ENCODE measurements at regions not wholly inside any gene's neighbourhood (a gene's known extent, or its start where the extent isn't known, plus 50 kb on each side); places are given as distances from the start of the nearest gene placed in this dataset.

DNA sequence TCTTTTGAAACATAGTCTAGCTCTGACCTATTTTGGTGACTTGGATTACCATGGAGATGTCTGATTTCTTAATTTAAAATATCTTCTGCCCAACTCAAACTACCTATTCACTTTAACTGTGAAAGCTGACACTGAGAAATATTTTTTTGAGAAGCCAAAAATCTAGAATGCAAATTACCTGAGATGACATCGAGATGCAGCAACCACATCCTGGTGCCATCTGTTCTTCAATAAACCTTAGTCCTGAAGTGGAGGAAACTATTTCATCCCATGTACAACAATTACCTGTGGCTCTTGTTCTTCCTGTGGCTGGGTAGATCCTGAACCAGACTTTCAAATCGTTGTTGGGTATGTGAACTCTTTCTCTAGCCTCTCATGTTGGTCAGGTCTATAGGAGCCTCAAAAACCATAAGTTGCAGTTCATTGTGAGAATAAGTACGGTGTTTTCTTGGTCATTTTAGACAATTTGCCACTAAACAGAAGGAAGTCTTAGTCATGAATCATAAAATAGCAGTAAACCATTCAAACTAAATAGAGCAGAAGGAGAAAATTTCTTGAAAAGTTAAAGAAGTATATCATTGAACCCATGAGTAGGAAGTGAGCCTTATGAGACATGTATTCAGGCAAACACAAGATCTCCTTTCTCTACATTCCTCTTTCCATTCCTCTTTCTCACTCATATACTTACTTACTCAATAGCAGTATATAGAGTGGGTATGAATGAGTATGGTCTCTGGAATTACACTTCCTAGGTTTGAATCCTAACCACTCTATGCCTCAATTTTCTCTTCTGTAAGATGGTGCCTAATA is 176.0 kb downstream of the HMHB1 start:
- Histone ChIP-seq H3K4me3 (no peak overlapping the region), H3K27me3 (no peaks in the 10 kb centered on the region), H3K9me3 (no peaks in the 10 kb centered on the region), H3K36me3 (ENCODE audit: low read depth, missing control alignments) (no peaks in the 10 kb centered on the region), H3K27ac (no peak overlapping the region), H3K4me1 (no peaks in the 10 kb centered on the region)
- intact Hi-C loops (cut with DNase I; ENCODE audit: low total_unique reads): no loop called here
- no peak for TF ChIP-seq POLR2A (IDR thresholded peaks at IDR 0.05)
- TF ChIP-seq, protein P1, sequence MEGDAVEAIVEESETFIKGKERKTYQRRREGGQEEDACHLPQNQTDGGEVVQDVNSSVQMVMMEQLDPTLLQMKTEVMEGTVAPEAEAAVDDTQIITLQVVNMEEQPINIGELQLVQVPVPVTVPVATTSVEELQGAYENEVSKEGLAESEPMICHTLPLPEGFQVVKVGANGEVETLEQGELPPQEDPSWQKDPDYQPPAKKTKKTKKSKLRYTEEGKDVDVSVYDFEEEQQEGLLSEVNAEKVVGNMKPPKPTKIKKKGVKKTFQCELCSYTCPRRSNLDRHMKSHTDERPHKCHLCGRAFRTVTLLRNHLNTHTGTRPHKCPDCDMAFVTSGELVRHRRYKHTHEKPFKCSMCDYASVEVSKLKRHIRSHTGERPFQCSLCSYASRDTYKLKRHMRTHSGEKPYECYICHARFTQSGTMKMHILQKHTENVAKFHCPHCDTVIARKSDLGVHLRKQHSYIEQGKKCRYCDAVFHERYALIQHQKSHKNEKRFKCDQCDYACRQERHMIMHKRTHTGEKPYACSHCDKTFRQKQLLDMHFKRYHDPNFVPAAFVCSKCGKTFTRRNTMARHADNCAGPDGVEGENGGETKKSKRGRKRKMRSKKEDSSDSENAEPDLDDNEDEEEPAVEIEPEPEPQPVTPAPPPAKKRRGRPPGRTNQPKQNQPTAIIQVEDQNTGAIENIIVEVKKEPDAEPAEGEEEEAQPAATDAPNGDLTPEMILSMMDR (IDR thresholded peaks at IDR 0.05): no peak
- no peak for DNase-seq
- 85 to 87% methylated on average over 3 of the region's 3 CpGs for WGBS, 2 donors

DNA sequence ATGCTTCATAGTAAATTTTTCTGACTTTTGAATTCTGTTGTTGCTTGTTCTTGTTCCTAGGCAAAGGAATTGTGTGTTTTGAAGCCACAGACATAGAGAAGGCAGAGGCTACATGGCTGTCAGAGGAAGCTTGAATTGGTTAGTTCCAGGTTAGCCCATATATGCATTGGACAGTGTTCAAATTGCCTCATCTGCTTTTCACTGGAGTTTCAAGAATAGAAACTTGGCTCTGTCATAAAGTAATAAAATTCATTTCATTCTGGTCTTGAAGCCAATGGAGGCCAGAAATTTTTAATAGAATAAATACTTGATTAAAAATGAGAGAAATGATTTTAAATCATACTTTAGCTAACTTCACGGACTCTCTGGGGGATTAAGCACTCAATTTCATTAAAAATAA is 178.0 kb downstream of the YIPF5 start:
- WGBS, 2 donors: 86 to 89% methylated on average over 1 of the region's 1 CpG

DNA sequence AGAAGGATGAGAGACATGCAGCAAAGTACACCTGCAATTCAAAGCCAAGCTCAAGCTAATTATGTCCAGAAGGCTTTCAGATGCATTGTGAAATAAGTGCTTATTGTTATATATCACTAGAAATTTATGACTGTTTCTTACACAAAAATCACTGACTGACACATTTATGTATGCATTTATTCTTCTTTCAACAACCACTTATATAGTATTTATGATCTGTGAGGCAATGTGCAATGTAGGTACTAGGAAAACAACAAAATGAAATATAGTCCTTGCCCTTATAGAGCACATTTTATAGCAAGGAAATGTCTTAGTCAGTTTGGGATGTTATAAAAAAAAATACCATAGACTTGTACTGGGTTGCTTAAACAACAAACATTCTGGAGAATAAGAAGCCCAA is 167.6 kb downstream of the YIPF5 start:
- Histone ChIP-seq H3K27me3 (no peaks in the 10 kb centered on the region), H3K27ac (no peak overlapping the region), H3K4me1 (no peaks in the 10 kb centered on the region), H3K36me3 (ENCODE audit: low read depth, missing control alignments) (no peaks in the 10 kb centered on the region), H3K4me3 (no peak overlapping the region), H3K9me3 (no peaks in the 10 kb centered on the region)
- DNase-seq: no peak
- intact Hi-C loops (cut with DNase I; ENCODE audit: low total_unique reads): no loop called here
- TF ChIP-seq, protein P1 (IDR thresholded peaks at IDR 0.05): no peak
- TF ChIP-seq POLR2A (IDR thresholded peaks at IDR 0.05): no peak

More for the DNA sequence above, 178.0 kb downstream of the YIPF5 start:
- TF ChIP-seq, protein P1 (IDR thresholded peaks at IDR 0.05): no peak
- no peak for TF ChIP-seq POLR2A (IDR thresholded peaks at IDR 0.05)
- H3K4me1 ChIP-seq: no peaks in the 10 kb centered on the region
- no peaks in the 10 kb centered on the region for H3K27me3 ChIP-seq
- H3K4me3 ChIP-seq: no peak overlapping the region
- no peaks in the 10 kb centered on the region for H3K9me3 ChIP-seq
- no peak overlapping the region for H3K27ac ChIP-seq
- intact Hi-C loops (cut with DNase I; ENCODE audit: low total_unique reads): no loop called here
- no peaks in the 10 kb centered on the region for H3K36me3 ChIP-seq (ENCODE audit: low read depth, missing control alignments)
- no peak for DNase-seq

DNA sequence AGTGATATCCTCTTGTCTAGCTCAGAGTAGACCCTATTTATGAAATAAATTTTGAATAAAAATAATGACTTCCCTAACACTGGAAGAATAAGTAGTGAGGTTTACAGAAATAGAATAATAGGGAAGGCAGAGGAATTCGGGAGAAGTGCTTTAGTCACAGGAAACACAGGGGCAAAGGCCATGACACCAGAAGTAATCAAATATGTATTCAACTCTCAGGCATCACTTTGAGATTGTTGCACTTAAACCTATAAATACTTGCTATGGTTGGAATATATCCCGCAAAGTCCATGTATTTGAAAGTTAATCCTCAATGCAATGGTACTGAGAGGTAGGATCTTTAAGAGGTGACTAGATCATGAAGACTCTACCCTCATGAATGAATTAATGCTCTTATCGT is 166.8 kb downstream of the YIPF5 start:
- TF ChIP-seq, protein P1 (IDR thresholded peaks at IDR 0.05): no peak
- TF ChIP-seq POLR2A (IDR thresholded peaks at IDR 0.05): no peak
- no peaks in the 10 kb centered on the region for H3K9me3 ChIP-seq
- DNase-seq: no peak
- no peaks in the 10 kb centered on the region for H3K4me1 ChIP-seq
- WGBS, 2 donors: 81 to 86% methylated on average over 3 of the region's 3 CpGs
- H3K36me3 ChIP-seq (ENCODE audit: low read depth, missing control alignments): no peaks in the 10 kb centered on the region
- no peak overlapping the region for H3K4me3 ChIP-seq
- H3K27me3 ChIP-seq: no peaks in the 10 kb centered on the region
- intact Hi-C loops (cut with DNase I; ENCODE audit: low total_unique reads): no loop called here
- no peak overlapping the region for H3K27ac ChIP-seq

DNA sequence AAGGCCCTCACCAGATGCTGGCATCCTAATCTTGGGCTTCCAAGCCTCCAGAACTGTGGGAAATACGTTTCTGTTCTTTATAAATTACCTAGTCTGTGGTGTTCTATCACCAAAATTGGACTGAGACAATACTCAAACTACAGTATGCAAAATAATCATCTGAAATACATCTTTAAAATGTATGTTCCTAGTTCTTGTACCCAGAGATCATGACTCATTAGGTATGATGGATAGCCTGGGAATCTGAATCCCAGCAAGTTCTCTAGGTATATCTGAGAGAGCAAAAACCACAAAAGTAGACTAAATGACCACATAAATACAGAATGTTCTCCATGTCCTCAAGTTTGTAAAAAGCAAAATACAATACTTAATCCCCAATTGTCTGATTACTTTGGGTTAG is 166.3 kb downstream of the YIPF5 start:
- intact Hi-C loops (cut with DNase I; ENCODE audit: low total_unique reads): no loop called here
- Histone ChIP-seq H3K4me3 (no peak overlapping the region), H3K36me3 (ENCODE audit: low read depth, missing control alignments) (no peaks in the 10 kb centered on the region), H3K4me1 (no peaks in the 10 kb centered on the region), H3K27me3 (no peaks in the 10 kb centered on the region), H3K9me3 (no peaks in the 10 kb centered on the region), H3K27ac (no peak overlapping the region)
- DNase-seq: no peak
- WGBS, 2 donors: 34 to 95% methylated on average over 1 of the region's 1 CpG
- TF ChIP-seq POLR2A (IDR thresholded peaks at IDR 0.05): no peak
- TF ChIP-seq, protein P1 (IDR thresholded peaks at IDR 0.05): no peak

Data from testis (tissue), 2 donors.